Gastroesophageal sphincter (tissue), 4 donors: ENCODE measurements at regions not wholly inside any gene's neighbourhood (a gene's known extent, or its start where the extent isn't known, plus 50 kb on each side); places are given as distances from the start of the nearest gene placed in this dataset.

Experiments
- ATAC-seq: fragments of 150-250 bp; one replicate; pipeline ENCODE4 v1.9.1; 2016; ENCODE audit warnings: mild to moderate bottlenecking, moderate library complexity
- H3K27ac ChIP-seq, 4 donors: fragments of 200-600 bp; sonication (generic) in 3 of 4; 1 replicate in 3 of 4; 2 replicates in 1 of 4; pipeline ENCODE4 v1.5.1; 2016 to 2019
- H3K27me3 ChIP-seq: fragments of 200-600 bp; sonication (generic); one replicate; pipeline ENCODE4 v1.5.1; 2019
- H3K36me3 ChIP-seq, 2 donors: fragments of 200-600 bp; sonication (generic); one replicate each; pipeline ENCODE4 v1.5.1; 2019; ENCODE audit warnings: control low read depth in 1 of 2
- H3K4me1 ChIP-seq, 3 donors: fragments of 200-600 bp; sonication (generic); 1 replicate in 2 of 3; 2 replicates in 1 of 3; pipeline ENCODE4 v1.5.1; 2016 to 2019; ENCODE audit warnings: control low read depth in 2 of 3
- H3K4me3 ChIP-seq, 2 donors: fragments of 200-600 bp; sonication (generic); one replicate each; pipeline ENCODE4 v1.5.1; 2019; ENCODE audit warnings: mild to moderate bottlenecking in 1 of 2, moderate library complexity in 1 of 2
- H3K9me3 ChIP-seq, 3 donors: fragments of 200-600 bp; sonication (generic); one replicate each; pipeline ENCODE4 v1.5.1; 2017 to 2019; ENCODE audit warnings: control low read depth in 2 of 3
- CTCF ChIP-seq, 4 experiments: fragments of 200-600 bp in 2 of 4; fragments of 450-650 bp in 2 of 4; sonication (generic) in 1 of 4; IDR thresholded peaks; one replicate each; pipeline ENCODE4 v1.5.1; 2017 to 2019; ENCODE audit warnings: antibody characterized with exemption in 4 of 4, mild to moderate bottlenecking in 2 of 4, moderate library complexity in 2 of 4
- EP300 ChIP-seq: sonication (generic); formaldehyde crosslinking; IDR thresholded peaks from one replicate; pipeline ENCODE4 v1.6.1; 2017; ENCODE audit warnings: antibody characterized with exemption, mild to moderate bottlenecking
- POLR2A ChIP-seq, 2 donors: fragments of 450-650 bp; IDR thresholded peaks; one replicate each; pipeline ENCODE4 v1.6.1; 2017; ENCODE audit warnings: antibody characterized with exemption in 2 of 2, mild to moderate bottlenecking in 2 of 2, moderate library complexity in 1 of 2
- POLR2AphosphoS5 ChIP-seq: sonication (generic); formaldehyde crosslinking; IDR thresholded peaks from one replicate; pipeline ENCODE4 v1.6.1; 2017; ENCODE audit warnings: antibody characterized with exemption
- WGBS, 2 donors: methylation state at CpG; one replicate each; pipeline ENCODE4 v1.1.5; 2018; ENCODE audit warnings: low coverage in 1 of 2; 5-methylcytosine and 5-hydroxymethylcytosine counted together

DNA sequence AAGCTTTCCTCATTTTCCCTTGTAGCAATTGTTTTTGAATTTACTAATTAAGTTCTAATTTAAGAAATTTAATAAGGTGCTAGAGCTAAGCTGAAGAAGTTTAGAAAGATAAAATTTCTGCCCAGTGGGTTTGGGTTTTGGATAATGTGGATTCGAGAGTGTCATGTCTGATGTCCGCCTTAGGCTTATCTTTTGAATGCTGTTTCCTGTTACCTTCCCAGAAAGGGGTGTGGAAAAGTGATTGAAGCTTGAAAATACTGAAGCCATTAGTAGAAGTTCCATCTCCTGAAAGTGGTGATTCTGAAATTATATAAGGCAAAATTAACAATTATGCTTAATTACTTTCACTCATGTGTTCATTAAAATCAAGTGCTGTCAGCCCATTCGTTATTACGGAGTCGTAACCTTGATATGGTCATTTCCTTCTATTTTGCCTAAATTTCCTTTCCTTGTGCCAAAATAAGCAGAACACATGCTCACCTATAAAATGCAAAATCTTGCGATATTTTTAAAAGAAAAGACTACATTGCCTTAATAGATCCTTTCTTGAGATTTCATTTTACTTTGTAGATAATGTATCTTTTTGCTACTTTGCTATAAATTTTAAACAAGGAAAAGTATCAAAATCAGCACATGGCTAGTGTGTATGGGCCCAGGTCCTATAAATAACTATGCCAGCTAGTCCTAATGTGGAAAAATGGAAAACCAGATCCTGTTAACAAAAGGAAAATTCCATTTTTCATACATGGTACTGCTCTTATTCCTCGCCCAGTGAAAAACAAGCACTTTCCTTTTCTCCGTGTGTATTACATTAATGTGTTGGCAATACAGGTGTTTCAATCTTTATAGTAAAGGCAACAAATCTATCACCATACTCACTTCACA, 97.3 kb downstream of the ICOS start:
- no peak for ATAC-seq
- no peak overlapping the region for H3K27ac ChIP-seq
- 81 to 91% methylated on average over 8 of the region's 8 CpGs for WGBS, 2 donors
- H3K4me1 ChIP-seq, result peaks cover 0 to 29% (median 0%) of the 10 kb centered on the region in 3 donors
- H3K9me3 ChIP-seq, result no peaks in the 10 kb centered on the region
- H3K4me3 ChIP-seq, result no peak overlapping the region
- H3K36me3 ChIP-seq, result no peaks in the 10 kb centered on the region
- H3K27me3 ChIP-seq, result no peaks in the 10 kb centered on the region
- no peak for TF ChIP-seq POLR2A (IDR thresholded peaks at IDR 0.05)
- no peak for TF ChIP-seq EP300
- no peak for TF ChIP-seq CTCF (IDR thresholded peaks at IDR 0.05)
- TF ChIP-seq POLR2AphosphoS5, result no peak

GRCh38 chr2:204036706-204037105, 100.1 kb downstream of the ICOS start:
- 70 to 81% methylated on average over 3 to 4 of the region's 4 CpGs for WGBS, 2 donors
- Histone ChIP-seq H3K4me3 (no peak overlapping the region), H3K36me3 (no peaks in the 10 kb centered on the region), H3K27ac (no peak overlapping the region), H3K4me1 (peaks cover 0 to 12% (median 0%) of the 10 kb centered on the region in 3 donors), H3K27me3 (no peaks in the 10 kb centered on the region), H3K9me3 (no peaks in the 10 kb centered on the region)
- ATAC-seq, result no peak
- TF ChIP-seq POLR2A (IDR thresholded peaks at IDR 0.05) (no peak), CTCF (IDR thresholded peaks at IDR 0.05) (no peak), POLR2AphosphoS5 (no peak), EP300 (no peak)

- no peak for TF ChIP-seq EP300
- no peak for TF ChIP-seq POLR2A (IDR thresholded peaks at IDR 0.05)
- no peak for TF ChIP-seq CTCF (IDR thresholded peaks at IDR 0.05)
- TF ChIP-seq POLR2AphosphoS5, result no peak
- no peaks in the 10 kb centered on the region for H3K36me3 ChIP-seq
- H3K27me3 ChIP-seq, result no peaks in the 10 kb centered on the region
- H3K4me1 ChIP-seq, result peaks cover 0 to 7% (median 0%) of the 10 kb centered on the region in 3 donors
- H3K4me3 ChIP-seq, result no peak overlapping the region
- H3K9me3 ChIP-seq, result no peaks in the 10 kb centered on the region
- H3K27ac ChIP-seq, result no peak overlapping the region
- WGBS, 2 donors, result 33% methylated on average over 2 of the region's 2 CpGs
- ATAC-seq, result no peak
These were observed 100.7 kb downstream of the ICOS start for GRCh38 chr2:204037286-204037685.

DNA sequence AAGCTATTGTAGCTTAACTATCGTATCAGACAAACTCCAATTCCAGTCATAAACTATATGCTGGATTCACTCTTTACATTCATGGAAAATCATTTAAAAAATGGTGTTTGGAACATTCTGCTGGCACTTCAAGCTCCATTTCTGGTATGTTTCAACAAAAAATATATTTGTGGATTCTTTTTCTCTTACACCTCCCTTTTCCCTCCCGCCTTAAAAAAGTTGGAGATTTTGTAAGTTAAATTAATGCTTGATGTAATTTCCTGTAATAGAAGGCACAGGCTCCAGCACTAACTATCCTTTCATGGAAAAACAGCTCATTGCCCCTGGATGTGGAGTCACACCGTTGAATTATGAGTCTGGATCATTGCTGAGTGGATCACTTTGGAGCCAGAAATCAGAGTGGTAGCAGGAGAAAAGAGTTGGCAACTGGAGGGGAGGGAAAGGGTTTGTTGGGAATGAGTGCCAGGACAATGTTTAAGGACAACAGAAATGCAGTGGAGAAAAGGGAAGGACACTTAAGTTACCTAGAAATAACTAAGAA, 102.8 kb downstream of the ICOS start:
- ATAC-seq, result no peak
- no peak overlapping the region for H3K27ac ChIP-seq
- H3K36me3 ChIP-seq, result no peaks in the 10 kb centered on the region
- TF ChIP-seq EP300, result no peak
- TF ChIP-seq CTCF (IDR thresholded peaks at IDR 0.05), result no peak
- no peak for TF ChIP-seq POLR2AphosphoS5
- TF ChIP-seq POLR2A (IDR thresholded peaks at IDR 0.05), result no peak
- no peaks in the 10 kb centered on the region for H3K9me3 ChIP-seq
- 29 to 52% methylated on average over 3 of the region's 3 CpGs for WGBS, 2 donors
- H3K4me3 ChIP-seq, result no peak overlapping the region
- peaks cover 0 to 4% (median 0%) of the 10 kb centered on the region in 3 donors for H3K4me1 ChIP-seq
- H3K27me3 ChIP-seq, result no peaks in the 10 kb centered on the region

GRCh38 chr2:204040016-204040415, 103.5 kb downstream of the ICOS start:
- Histone ChIP-seq H3K4me3 (no peak overlapping the region), H3K36me3 (no peaks in the 10 kb centered on the region), H3K9me3 (no peaks in the 10 kb centered on the region), H3K4me1 (peaks cover 0 to 4% (median 0%) of the 10 kb centered on the region in 3 donors), H3K27me3 (no peaks in the 10 kb centered on the region), H3K27ac (no peak overlapping the region)
- WGBS, 2 donors, result 40 to 63% methylated on average over 1 to 3 of the region's 3 CpGs
- TF ChIP-seq POLR2A (IDR thresholded peaks at IDR 0.05) (no peak), CTCF (IDR thresholded peaks at IDR 0.05) (no peak), EP300 (no peak), POLR2AphosphoS5 (no peak)
- ATAC-seq, result no peak
